NB4 (cell line): ENCODE measurements at regions not wholly inside any gene's neighbourhood (a gene's known extent, or its start where the extent isn't known, plus 50 kb on each side); places are given as distances from the start of the nearest gene placed in this dataset.

Experiments
- CTCF ChIP-seq: IDR thresholded peaks from one replicate; pipeline ENCODE4 v1.5.1; 2012; ENCODE audit warnings: low read depth, low read length
- POLR2A ChIP-seq: IDR thresholded peaks from 2 replicates; pipeline ENCODE4 v1.6.1; 2011; ENCODE audit warnings: mild to moderate bottlenecking; ENCODE audit not compliant: insufficient read length; ENCODE audit errors: extremely low read depth

DNA sequence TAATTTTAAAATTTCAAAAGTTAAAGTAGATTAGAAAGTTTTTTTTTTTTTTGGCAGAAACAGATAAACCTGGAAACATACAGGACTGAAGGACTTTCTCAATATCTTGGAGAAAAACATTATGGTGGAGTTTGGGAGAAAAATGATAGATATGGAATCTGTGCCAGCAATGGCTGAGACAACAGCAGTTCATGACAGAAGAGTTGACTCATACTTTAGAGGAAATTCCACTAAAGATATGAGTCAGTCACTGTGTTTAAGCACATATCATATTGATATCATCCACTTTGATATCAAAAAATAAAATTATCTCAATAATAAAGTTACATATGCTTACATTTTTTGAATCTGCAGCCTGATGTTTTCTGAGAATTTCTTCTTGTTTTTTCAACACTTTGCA is 193.9 kb upstream of the OR4E1 start:
- TF ChIP-seq POLR2A (no peak), CTCF (no peak)
